ENCODE measurements at regions not wholly inside any gene's neighbourhood (a gene's known extent, or its start where the extent isn't known, plus 50 kb on each side); places are given as distances from the start of the nearest gene placed in this dataset.

- Histone ChIP-seq H3K4me3 (ENCODE audit: low read depth, low read length) (no peak overlapping the region), H3K36me3 (ENCODE audit: control insufficient read depth, insufficient read depth, low read length) (no peaks in the 10 kb centered on the region), H3K27me3 (ENCODE audit: control insufficient read depth, insufficient read depth, low read length) (no peaks in the 10 kb centered on the region)
- no peak for DNase-seq (ENCODE audit: low read depth)
- TF ChIP-seq CTCF (IDR thresholded peaks at IDR 0.05; ENCODE audit: insufficient read depth, low read length, severe bottlenecking) = no peak
- FAIRE-seq = no peak
Measured at GRCh38 chr5:98163796-98164493, 609.5 kb upstream of the RGMB start.

- FAIRE-seq (no peak), DNase-seq (ENCODE audit: low read depth) (peak; percentile 50)
- Histone ChIP-seq H3K27me3 (ENCODE audit: control insufficient read depth, insufficient read depth, low read length) (no peaks in the 10 kb centered on the region), H3K4me3 (ENCODE audit: low read depth, low read length) (no peak overlapping the region), H3K36me3 (ENCODE audit: control insufficient read depth, insufficient read depth, low read length) (no peaks in the 10 kb centered on the region)
- TF ChIP-seq CTCF (IDR thresholded peaks at IDR 0.05; ENCODE audit: insufficient read depth, low read length, severe bottlenecking) = no peak
Measured at GRCh38 chr5:98168871-98169270, 604.6 kb upstream of the RGMB start.

GRCh38 chr5:98170994-98171393 is 602.5 kb upstream of the RGMB start:
- FAIRE-seq = no peak
- no peak for DNase-seq (ENCODE audit: low read depth)
- no peak for TF ChIP-seq CTCF (IDR thresholded peaks at IDR 0.05; ENCODE audit: insufficient read depth, low read length, severe bottlenecking)
- no peak overlapping the region for H3K4me3 ChIP-seq (ENCODE audit: low read depth, low read length)
- H3K36me3 ChIP-seq (ENCODE audit: control insufficient read depth, insufficient read depth, low read length) = no peaks in the 10 kb centered on the region
- H3K27me3 ChIP-seq (ENCODE audit: control insufficient read depth, insufficient read depth, low read length) = no peaks in the 10 kb centered on the region

GRCh38 chr5:98173334-98173733 is 600.1 kb upstream of the RGMB start:
- TF ChIP-seq CTCF (IDR thresholded peaks at IDR 0.05; ENCODE audit: insufficient read depth, low read length, severe bottlenecking) = no peak
- H3K4me3 ChIP-seq (ENCODE audit: low read depth, low read length) = no peak overlapping the region
- DNase-seq (ENCODE audit: low read depth) (peak; percentile 85), FAIRE-seq (no peak)
- H3K27me3 ChIP-seq (ENCODE audit: control insufficient read depth, insufficient read depth, low read length) = no peaks in the 10 kb centered on the region
- no peaks in the 10 kb centered on the region for H3K36me3 ChIP-seq (ENCODE audit: control insufficient read depth, insufficient read depth, low read length)

- DNase-seq (ENCODE audit: low read depth) = peak; percentile 30
- no peak for TF ChIP-seq CTCF (IDR thresholded peaks at IDR 0.05; ENCODE audit: insufficient read depth, low read length, severe bottlenecking)
- H3K4me3 ChIP-seq (ENCODE audit: low read depth, low read length) = no peak overlapping the region
- H3K36me3 ChIP-seq (ENCODE audit: control insufficient read depth, insufficient read depth, low read length) = no peaks in the 10 kb centered on the region
- no peaks in the 10 kb centered on the region for H3K27me3 ChIP-seq (ENCODE audit: control insufficient read depth, insufficient read depth, low read length)
- FAIRE-seq = no peak
Measured at GRCh38 chr5:98175474-98175873, 598.0 kb upstream of the RGMB start.
